Caki2 (cell line): ENCODE measurements at regions not wholly inside any gene's neighbourhood (a gene's known extent, or its start where the extent isn't known, plus 50 kb on each side); places are given as distances from the start of the nearest gene placed in this dataset.

Source experiments
- DNase-seq: peaks from one replicate; pipeline ENCODE4 v3.0.0-alpha.2; 2015; ENCODE audit warnings: low read depth
- in situ Hi-C: cut with HindIII; loops from 2 replicates; pipeline ENCODE4 v1.10.0; 2016; ENCODE audit warnings: low sequenced_read_pairs, low pct_unique_long_range_greater_than_20kb, mixed read lengths

DNA sequence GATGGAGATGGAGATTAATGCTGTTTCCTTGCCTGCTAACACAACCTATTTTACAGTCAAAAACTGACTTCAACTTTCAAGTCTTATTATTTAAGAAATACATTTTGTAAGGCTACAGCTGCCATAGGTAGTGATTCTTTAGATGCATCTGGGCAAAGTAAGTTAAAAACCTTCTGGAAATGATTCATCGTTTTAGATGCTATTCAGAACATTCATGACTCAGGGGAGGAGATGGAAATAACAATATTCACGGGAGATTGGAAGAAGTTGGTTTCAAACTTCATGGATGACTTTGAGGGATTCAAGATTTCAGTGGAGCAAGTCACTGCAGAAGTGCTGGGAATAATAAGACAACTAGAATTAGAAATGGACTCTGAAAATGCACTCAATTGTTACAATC, 174.9 kb upstream of the GGTLC1 start:
- in situ Hi-C loops: no loop called here

DNA sequence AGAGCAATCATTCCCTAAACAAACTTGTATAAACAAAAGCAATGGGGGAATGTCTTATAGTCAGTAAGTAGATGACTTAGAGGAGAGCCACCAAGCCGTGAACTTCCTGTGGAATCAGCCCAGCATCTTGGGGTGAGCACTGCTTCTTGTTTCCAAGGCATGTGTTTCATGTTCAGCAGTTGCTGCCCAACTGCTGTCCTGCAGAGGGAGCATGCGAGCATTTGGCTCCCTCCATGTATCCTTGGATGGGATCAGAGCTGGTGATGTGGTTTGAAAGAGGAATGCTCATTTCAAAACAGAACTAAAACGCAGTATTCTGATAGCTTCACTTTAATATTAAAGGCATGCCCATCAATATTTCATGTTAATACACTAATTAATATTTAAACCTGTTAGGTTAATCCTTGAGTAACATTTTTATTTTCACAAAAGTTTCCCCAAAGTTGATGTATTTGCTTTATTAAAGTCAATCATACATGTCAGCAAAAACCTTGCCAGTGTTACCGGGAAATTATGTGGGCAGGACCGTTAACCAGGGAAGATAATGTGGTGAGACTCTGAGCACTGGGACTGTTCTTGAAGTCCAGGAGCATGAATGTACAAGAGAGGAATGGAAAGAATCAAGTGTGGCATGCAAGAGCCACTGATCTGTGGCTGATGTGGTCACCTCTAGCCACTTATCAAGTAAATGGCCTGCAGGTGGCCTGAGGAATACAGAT, 172.1 kb upstream of the GGTLC1 start:
- DNase-seq: peak; percentile 45

More for the DNA sequence above, 174.9 kb upstream of the GGTLC1 start:
- DNase-seq: no peak

DNA sequence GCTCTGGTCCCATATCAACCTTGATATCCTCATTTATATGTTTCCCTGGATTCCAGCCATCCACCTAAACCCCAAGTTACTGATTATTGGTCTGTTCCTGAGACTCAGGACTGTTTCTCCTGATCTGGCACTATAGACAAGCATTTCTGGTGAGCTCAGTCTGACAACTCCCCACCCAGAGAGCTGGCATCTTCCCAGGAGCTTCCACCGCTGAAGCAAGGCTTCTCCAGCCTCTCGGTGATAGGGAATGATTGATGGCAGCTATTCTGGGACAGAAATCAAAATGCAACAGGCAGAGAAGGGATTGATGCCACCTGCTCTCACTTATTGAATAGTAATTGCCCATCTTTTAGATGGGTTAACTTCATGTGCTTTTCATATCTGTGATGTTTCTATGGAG, 169.7 kb upstream of the GGTLC1 start:
- no peak for DNase-seq

More for the DNA sequence above, 172.1 kb upstream of the GGTLC1 start:
- in situ Hi-C loops: no loop called here

DNA sequence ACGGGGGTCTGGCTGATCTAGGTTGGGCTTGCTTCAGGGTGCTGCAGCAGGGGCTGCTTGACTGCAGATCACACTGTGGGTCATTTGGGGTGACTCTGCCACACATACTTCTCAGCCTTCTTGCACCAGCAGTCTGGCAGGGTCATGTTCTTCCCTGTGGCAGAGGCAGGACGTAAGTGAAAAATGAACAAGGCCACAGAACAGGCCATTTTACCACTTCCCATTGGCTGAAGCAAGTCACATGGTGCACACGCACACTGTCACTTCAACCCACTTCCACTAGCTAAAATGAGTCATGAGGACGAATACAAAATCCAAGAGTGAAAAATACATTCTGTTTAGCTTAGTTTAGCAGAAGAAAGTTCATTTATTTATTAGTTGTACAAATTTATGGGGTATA, 168.6 kb upstream of the GGTLC1 start:
- DNase-seq: no peak
- in situ Hi-C loops: no loop called here

More for the DNA sequence above, 169.7 kb upstream of the GGTLC1 start:
- in situ Hi-C loops: no loop called here

DNA sequence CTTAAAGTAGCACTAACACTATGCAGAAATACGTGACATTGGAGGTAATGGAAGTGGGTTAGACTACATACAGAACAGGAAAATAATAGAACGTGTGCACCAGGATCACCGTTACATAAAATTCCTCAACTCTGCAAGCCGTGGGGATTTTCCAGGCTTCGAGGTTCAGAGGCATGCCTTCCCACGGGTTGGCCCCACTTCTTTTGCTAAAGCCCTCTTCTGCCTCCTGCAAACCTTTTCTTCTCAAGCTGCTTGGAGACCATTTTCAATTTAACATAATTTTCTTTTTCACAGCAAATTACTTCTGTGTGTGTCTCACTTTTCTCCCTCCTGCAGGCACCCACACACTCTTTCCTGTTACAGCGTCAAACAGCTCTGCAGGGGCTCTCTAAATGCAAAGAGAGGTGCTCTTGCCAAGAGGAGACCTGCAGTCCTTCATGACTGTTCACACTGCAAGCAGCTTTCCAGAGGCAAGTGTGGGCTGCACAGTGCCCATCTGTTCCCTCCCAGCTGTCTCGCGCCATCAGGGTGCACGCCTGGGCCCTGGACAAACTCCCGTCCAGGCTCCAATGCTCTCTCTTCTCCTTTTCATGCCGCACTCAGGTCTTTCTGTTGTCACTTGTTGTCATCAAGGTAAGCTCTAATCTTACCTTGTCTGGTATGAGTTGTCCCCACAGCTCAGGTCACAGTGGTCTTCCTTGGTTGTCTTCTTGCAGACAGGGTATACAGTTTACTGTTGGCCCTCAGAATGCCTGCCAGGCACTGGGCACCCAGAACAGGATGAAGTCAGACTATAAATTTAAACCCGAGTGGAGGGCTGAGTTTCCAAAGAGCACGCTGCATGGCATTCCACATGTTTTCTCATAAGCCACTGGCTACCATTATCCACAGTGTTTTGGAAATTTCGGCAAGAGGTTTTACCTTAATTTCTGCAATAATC, 164.8 kb upstream of the GGTLC1 start:
- DNase-seq: no peak
- in situ Hi-C loops: no loop called here

DNA sequence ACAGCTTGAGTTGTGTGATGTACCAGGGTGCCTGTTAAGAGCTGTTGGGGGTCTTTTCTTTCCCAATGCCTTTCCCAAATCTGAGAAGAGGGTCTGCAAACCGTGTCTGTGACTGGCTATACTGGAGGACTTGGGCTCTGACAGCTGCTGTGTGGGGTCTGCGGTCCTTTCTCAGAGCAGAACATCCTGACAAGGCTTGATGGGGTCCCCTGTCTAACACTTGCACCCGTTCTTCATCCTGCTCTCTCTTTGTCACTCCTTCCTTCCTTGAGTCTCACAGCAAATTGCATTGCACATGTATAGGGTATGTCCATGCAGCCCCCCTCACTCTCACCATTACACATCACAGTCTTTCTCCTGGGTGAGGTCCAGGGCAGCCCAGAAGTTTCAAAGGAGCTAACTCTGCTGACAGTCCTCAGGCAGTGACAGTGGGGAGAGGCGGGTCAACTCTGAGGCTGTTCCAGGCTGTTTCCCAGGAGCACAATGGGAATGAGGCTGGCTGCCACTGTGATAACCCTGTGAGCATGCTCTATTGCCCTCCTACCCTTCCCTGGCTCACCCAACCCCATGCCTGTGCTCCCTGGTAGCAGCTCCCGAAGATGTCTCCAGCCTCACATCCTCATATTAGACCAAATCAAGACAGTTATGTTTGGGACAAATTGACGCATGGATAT, 163.2 kb upstream of the GGTLC1 start:
- in situ Hi-C loops: no loop called here
- DNase-seq: no peak

DNA sequence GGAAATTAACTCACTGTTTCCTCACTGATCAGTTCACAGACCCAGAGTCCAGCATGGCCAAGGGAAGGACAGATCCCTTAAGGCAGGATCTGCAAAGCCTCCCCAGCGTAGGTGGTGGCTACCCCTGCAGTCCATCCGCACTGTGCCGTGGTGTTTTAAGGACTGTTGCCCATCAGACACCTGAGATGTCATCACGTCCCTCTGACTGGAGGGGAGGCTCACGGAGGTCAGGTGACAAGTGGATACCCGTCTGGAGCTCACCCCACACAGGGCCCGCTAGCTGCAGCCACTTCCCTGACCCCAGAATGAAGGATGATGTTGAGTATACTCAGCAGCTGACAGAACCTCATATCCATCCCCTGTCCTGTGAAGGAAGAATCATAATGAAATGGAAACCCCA, 161.8 kb upstream of the GGTLC1 start:
- no peak for DNase-seq
- in situ Hi-C loops: no loop called here

DNA sequence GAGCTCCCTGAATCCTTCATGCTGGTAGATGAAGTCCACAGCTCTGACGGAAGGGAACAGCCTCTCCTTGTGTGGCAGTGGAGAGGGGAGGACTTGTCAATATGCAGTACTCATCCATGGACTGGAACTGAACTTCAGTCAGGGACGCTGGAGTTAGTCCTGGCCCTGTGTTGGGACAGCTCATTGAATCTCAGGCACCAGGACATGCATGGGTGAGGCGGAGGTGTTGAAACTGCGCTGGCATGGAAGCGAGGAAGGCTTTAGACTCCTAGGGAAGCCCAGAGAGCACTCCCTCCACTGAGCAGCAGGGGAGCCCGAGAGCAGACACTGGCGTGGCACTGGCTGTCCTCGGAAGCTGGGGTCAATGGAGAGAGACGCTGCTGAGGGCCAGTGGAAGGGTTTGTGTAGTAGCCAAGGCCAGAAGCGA, 161.3 kb upstream of the GGTLC1 start:
- in situ Hi-C loops: no loop called here
- no peak for DNase-seq

DNA sequence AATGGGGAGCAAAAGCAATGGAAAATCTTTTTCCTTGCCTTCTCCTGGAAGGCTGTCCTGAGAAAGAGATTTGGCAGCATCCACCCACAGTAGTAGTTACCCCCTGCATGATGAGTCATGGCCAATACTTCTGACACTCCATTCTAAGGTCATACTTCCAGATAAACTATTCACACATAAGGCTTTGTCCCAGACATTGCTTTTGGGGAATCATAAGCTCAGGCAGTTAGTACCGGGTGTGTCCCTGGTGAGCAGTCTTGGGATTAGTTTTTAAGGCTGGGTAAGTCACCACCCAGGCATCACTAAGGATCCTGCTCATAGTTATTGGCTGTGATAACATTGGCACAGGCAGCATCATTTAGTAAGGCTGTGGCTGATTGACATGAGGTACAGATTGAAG, 160.6 kb upstream of the GGTLC1 start:
- in situ Hi-C loops: no loop called here
- DNase-seq: no peak

DNA sequence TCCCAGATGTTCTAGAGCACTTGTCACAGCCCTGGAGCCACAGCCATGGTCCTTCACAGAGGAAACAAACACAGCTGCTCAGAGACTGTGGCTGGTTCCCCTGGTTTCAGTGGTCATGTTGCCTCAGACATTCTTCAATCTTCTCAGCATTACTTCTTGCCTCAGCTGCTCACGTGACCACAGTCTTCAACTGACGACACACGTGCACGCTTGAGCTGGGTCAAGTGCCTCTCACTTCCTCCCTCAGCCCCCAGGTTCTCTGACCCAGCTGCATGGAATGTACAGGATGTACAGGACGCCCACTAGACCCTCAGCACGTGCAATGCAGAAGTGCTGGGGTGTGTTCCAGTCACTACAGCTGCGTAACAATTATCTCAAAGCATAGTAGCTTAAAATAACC, 159.8 kb upstream of the GGTLC1 start:
- in situ Hi-C loops: no loop called here
- no peak for DNase-seq

DNA sequence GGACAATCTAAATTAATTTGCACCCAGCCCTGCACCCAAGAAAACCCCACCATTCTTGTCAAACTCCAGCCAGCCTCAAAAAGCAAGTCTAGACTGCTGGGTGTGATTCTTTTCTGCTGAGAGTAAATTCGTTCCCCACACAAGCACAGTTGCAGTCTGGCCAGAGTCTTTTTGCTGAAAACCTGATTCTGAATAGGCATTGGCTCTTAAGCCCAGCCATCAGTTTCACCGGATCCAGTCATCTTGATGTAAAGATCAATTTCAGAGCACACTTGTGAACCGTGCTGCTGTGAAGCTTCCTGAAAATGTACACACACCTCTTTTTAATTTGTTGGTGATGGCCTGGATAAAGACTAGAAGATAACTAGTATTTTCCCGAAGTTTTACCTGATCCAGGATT, 159.4 kb upstream of the GGTLC1 start:
- no peak for DNase-seq
- in situ Hi-C loops: no loop called here

DNA sequence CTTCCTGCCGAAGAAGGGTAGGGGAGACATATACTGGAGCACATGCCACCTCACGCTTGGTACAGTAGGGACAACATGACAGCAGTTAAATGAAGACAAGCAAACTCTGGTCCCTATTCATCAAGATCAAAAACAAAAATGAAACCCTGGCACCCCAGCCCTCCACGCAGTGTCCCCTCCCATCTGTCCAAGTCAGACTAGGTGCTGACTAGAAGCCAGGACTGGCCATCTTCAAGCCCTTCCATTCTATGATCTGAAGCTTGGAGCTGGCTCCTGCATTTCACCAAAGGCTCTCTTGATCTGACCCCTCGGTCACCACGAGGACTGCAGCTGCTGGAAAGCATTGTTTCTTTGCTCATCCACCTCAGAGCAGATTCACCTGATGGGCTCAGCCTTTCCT, 158.9 kb upstream of the GGTLC1 start:
- in situ Hi-C loops: no loop called here
- DNase-seq: no peak

DNA sequence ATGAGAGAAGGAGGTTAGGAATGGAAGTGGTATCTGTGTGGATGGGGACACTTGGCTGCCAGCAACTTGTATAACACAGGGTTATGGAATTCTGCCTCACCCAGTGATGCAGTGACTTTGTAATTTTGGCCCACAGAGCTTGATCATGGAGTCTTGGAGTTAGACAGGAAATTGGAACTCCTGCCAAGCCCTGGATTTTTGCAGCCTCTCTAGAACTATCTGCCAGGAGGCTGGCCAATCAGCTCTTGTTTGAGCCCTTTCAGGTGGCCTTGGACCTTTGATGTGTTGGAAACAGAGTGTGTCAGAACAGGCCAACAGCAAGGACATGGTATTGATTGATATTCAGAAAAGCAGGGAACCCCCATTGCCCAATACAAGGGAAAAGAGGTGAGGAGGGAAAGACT, 157.7 kb upstream of the GGTLC1 start:
- in situ Hi-C loops: no loop called here
- no peak for DNase-seq

DNA sequence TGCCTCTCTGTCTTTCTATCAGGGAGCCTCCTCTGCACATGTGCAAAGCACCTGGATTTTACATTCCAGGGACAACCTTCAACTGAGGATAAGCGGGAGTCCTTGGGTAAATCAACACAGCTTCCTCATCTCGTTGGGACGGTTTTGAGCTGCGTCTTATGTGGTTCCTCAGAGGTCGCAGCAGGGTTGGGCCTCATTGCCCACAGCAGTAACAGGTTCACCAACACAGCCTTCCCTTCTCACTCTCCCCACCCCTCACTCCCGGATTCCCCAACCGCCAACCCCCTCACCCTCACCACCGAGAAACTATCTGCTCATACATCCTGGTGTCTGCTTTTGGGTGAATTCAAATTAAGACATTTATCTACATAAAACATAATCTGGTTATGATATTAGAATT, 155.8 kb upstream of the GGTLC1 start:
- in situ Hi-C loops: no loop called here
- no peak for DNase-seq

DNA sequence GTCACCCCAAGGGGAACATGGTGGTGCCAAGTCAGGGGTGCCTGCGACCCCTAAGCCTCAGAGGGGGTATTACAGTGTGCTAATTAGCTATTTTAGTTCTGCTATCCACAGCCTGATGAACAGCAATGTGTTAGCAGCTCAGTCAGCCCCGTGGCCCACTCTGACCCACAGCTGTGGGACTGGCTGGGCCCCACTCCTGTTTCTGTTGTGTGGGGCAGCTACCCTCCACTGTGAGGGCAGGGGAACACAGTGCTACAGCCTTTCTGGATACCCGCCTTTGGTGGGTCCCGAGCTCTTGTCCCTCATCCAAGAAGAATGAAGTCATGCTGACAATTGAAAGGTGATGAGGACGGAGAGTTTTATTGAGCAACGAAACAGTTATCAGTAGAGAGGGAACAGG, 152.5 kb upstream of the GGTLC1 start:
- in situ Hi-C loops: no loop called here
- DNase-seq: no peak

DNA sequence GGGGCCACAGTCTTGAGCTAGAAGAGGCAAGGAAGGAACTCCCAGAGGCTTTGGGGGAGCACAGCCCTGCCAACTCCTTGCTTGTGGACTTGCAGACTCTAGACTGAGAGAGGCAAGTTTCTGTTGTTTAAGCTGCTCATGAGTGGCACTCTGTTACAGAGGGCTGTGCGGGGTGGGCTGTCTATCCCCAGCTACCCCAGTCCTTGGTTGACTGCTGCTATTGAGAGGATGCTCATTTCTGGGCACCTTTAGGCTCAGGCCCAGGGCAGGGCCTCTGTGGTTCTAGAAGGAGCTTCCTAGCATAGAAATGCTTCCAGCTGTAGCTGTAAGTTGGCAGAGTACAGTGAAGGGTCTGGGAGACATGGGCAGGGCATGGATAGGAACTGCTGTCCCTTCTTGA, 151.3 kb upstream of the GGTLC1 start:
- in situ Hi-C loops: no loop called here

DNA sequence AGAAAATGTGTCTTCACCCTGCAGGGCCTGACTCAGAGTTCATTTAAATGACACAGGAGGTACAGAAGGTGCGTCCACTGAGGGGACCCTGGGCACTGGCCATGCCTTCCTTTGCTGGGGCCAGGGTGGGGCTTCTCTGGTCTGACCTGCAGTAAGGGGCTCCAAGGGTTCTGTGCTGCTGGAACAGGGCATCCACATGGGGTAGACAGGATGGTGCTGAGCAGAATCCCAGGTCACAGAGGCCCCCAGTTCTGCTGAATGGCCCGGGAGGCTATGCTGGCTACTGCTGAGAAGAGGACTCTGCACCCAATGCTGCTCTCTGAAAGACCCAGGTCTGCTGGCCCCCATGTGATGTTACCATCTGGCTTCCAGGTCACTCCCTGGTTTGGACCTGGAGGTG, 150.4 kb upstream of the GGTLC1 start:
- in situ Hi-C loops: no loop called here
- no peak for DNase-seq

More for the DNA sequence above, 151.3 kb upstream of the GGTLC1 start:
- no peak for DNase-seq

DNA sequence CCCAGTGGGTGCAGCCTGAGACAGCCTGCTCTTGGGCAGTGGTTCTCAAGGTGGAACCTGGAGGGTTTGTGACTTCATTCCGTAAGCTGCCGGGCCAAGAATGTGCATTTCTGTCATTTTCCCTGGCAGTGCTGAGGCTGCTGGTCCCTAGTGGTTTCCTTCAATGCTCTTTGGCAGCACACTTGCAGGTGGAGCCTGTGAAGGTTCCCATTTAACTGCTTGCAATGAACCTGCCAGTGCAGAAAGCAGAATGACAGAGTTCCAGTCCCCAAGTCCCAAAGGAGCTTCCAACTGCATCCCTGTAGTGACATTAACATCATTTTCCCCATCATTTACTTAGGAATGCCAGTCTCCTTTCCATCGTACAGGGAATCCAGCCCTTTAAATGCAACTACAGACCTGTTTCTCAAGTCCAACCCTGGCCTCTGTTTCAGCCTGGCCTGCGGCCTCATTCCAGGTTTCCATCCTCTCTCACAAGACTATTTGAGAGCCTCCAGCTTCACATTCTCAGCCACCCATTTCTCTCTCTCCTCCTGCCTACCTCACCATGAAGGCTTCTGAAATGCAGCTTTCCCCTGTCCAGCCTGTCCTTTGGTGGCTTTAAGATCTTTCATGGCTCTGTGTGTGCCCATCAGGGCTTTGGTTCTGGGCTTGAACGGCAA, 149.7 kb upstream of the GGTLC1 start:
- in situ Hi-C loops: no loop called here
- DNase-seq: no peak
